Transverse colon (tissue), 4 donors: ENCODE measurements at regions not wholly inside any gene's neighbourhood (a gene's known extent, or its start where the extent isn't known, plus 50 kb on each side); places are given as distances from the start of the nearest gene placed in this dataset.

Experiments
- DNase-seq: peaks from one replicate; pipeline ENCODE4 v3.0.0-alpha.2; 2019
- H3K27ac ChIP-seq, 4 donors: fragments of 200-600 bp; sonication (generic); 2 replicates each; pipeline ENCODE4 v1.5.1; 2016 to 2018; ENCODE audit warnings: inconsistent platforms in 4 of 4
- H3K27me3 ChIP-seq: fragments of 200-600 bp; sonication (generic); 2 replicates; pipeline ENCODE4 v1.5.1; 2017; ENCODE audit warnings: inconsistent platforms
- H3K36me3 ChIP-seq, 4 donors: fragments of 200-600 bp; sonication (generic); 2 replicates each; pipeline ENCODE4 v1.5.1; 2017 to 2019; ENCODE audit warnings: inconsistent platforms in 4 of 4
- H3K4me1 ChIP-seq, 4 donors: fragments of 200-600 bp; sonication (generic); 2 replicates each; pipeline ENCODE4 v1.5.1; 2017 to 2020; ENCODE audit warnings: inconsistent platforms in 4 of 4
- H3K4me3 ChIP-seq, 4 donors: fragments of 200-600 bp; sonication (generic); 1 replicate in 1 of 4; 2 replicates in 3 of 4; pipeline versions ENCODE4 v1.5.1 to v1.6.1; 2017 to 2019; ENCODE audit warnings: inconsistent platforms in 4 of 4
- H3K9me3 ChIP-seq, 2 donors: fragments of 200-600 bp; sonication (generic); 2 replicates each; pipeline ENCODE4 v1.5.1; 2017 to 2019; ENCODE audit warnings: inconsistent platforms in 2 of 2
- EP300 ChIP-seq: sonication (generic); formaldehyde crosslinking; IDR thresholded peaks from one replicate; pipeline ENCODE4 v1.6.1; 2017; ENCODE audit warnings: antibody characterized with exemption, low read depth
- POLR2A ChIP-seq: fragments of 450-650 bp; IDR thresholded peaks from one replicate; pipeline ENCODE4 v1.6.1; 2016; ENCODE audit warnings: antibody characterized with exemption, mild to moderate bottlenecking, moderate library complexity
- POLR2AphosphoS5 ChIP-seq, 3 donors: sonication (generic); formaldehyde crosslinking; IDR thresholded peaks; one replicate each; pipeline ENCODE4 v1.6.1; 2016; ENCODE audit warnings: antibody characterized with exemption in 3 of 3
- WGBS, 2 donors: methylation state at CpG; one replicate each; pipeline ENCODE4 v1.1.5; 2018; ENCODE audit warnings: low coverage in 1 of 2; 5-methylcytosine and 5-hydroxymethylcytosine counted together
- in situ Hi-C, 4 donors: fragments of 200-750 bp; cut with MboI; loops; one replicate each; pipeline versions ENCODE4 v1.15.0 to v1.15.1; 2017; ENCODE audit warnings: low sequenced_read_pairs in 3 of 4, low pct_ligation_motif_present in 1 of 4, low pct_unique_long_range_greater_than_20kb in 1 of 4
- intact Hi-C: fragments of 100-400 bp; cut with DNase I; formaldehyde crosslinking; loops from one replicate; pipeline ENCODE4 v1.15.1; 2023; ENCODE audit warnings: low total_unique reads
- TF ChIP-seq, protein P1 (sequence below), 5 experiments: fragments of 200-600 bp in 3 of 5; fragments of 450-650 bp in 2 of 5; sonication (generic) in 3 of 5; IDR thresholded peaks; 1 replicate in 2 of 5; 2 replicates in 3 of 5; pipeline ENCODE4 v1.5.1; 2016 to 2017; ENCODE audit warnings: antibody characterized with exemption in 5 of 5, inconsistent platforms in 3 of 5, mild to moderate bottlenecking in 2 of 5, moderate library complexity in 1 of 5

DNA sequence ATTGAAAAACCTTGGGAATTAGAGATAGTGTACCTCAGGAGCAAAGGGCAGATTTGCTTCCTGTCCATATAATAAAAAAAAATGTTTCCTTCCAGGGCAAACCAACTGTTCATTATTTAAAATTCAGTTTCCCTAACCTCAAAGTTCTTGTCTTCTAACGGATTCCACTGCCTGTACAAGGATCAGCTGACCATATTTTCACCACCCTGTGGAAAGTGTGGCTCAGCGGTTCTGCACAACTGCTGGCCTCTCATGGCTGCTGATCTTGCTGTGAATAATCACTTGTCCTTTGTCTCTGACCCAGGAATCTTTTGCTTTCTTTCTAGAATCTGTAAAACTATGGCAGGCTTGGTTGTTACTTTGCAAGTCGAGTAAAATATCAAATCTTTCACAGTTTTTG, 1732.5 kb upstream of the RAG2 start:
- Histone ChIP-seq H3K4me1 (no peaks in the 10 kb centered on the region), H3K4me3 (no peak overlapping the region), H3K27me3 (no peaks in the 10 kb centered on the region), H3K9me3 (no peaks in the 10 kb centered on the region), H3K36me3 (no peaks in the 10 kb centered on the region), H3K27ac (no peak overlapping the region)
- intact Hi-C loops = no loop called here
- no peak for DNase-seq
- in situ Hi-C loops = no loop called here
- TF ChIP-seq EP300 (no peak), POLR2AphosphoS5 (IDR thresholded peaks at IDR 0.05) (no peak), POLR2A (no peak)
- TF ChIP-seq, protein P1, sequence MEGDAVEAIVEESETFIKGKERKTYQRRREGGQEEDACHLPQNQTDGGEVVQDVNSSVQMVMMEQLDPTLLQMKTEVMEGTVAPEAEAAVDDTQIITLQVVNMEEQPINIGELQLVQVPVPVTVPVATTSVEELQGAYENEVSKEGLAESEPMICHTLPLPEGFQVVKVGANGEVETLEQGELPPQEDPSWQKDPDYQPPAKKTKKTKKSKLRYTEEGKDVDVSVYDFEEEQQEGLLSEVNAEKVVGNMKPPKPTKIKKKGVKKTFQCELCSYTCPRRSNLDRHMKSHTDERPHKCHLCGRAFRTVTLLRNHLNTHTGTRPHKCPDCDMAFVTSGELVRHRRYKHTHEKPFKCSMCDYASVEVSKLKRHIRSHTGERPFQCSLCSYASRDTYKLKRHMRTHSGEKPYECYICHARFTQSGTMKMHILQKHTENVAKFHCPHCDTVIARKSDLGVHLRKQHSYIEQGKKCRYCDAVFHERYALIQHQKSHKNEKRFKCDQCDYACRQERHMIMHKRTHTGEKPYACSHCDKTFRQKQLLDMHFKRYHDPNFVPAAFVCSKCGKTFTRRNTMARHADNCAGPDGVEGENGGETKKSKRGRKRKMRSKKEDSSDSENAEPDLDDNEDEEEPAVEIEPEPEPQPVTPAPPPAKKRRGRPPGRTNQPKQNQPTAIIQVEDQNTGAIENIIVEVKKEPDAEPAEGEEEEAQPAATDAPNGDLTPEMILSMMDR (IDR thresholded peaks at IDR 0.05) = no peak
- WGBS, 2 donors = 47 to 58% methylated on average over 3 of the region's 3 CpGs

DNA sequence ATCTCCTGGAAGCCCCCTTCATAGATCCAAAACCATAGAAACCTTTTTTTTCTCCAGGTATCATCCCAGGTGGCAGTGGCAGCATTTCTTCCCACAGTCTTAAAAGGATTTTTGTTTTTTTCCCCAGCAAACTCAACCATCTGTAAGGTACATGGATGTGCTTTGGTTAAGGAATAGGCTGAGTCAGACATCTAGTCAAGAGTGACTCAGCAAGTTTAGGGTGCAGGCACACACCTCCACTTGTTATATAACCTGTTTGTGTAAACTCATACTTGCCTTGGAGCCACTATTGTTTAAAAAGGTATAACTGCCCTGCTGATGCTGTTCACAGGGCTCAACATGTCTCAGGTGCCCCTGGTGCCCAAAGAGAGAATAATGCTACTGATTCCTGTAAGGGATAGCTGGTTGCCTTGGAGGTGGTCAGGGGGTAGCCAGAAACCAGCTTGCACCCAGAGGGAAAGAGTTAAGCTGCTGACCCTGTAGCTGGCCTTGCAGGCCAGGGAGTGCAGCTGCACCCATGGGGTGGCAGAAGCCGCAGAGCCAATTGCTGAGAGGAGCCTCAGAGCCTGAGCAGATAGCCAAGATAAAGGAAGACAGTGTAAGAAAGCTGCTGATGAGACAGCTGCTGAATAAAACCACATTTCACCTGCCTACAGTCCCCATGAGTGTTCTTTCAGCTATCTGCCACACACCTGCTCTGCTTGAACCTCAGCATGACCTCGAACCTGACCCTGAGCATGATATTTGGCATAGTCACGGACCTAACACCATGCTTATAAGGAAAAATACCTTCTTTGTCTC, 1726.1 kb upstream of the RAG2 start:
- no peak for DNase-seq
- intact Hi-C loops (no loop called here), in situ Hi-C loops (no loop called here)
- TF ChIP-seq POLR2AphosphoS5 (IDR thresholded peaks at IDR 0.05) (no peak), EP300 (no peak), POLR2A (no peak)
- TF ChIP-seq, protein P1 (IDR thresholded peaks at IDR 0.05) = no peak
- Histone ChIP-seq H3K27me3 (no peaks in the 10 kb centered on the region), H3K4me3 (no peak overlapping the region), H3K9me3 (peaks cover 0 to 4% of the 10 kb centered on the region in 2 donors), H3K36me3 (no peaks in the 10 kb centered on the region), H3K27ac (no peak overlapping the region), H3K4me1 (no peaks in the 10 kb centered on the region)
- 40 to 51% methylated on average over 1 to 3 of the region's 3 CpGs for WGBS, 2 donors

DNA sequence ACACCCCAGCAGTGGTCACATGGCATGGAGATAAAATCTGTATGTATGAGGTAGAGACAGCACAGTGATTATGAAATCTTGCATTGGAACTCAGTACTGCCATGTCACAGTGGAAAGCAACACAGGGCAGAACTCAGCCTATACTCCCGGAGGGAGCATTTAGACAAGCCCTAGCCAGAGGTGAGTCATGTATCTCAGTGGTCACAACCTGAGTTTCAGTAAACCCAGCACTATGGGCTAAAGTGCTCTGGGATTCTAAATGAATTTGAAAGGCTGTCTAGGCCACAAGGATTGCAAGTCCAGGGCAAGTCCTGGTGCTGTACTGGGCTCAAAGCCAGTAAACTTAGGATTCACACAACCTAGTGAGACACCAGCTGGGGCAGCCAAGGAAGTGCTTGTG, 1717.1 kb upstream of the RAG2 start:
- Histone ChIP-seq H3K4me3 (no peak overlapping the region), H3K9me3 (peaks cover 3 to 10% of the 10 kb centered on the region in 2 donors), H3K27ac (no peak overlapping the region), H3K36me3 (no peaks in the 10 kb centered on the region), H3K4me1 (no peaks in the 10 kb centered on the region), H3K27me3 (no peaks in the 10 kb centered on the region)
- in situ Hi-C loops = no loop called here
- whole genome bisulfite sequencing, 2 donors = 94% methylated on average over 1 of the region's 1 CpG; no CpG with 5 or more reads in 1 of the 2 donors
- TF ChIP-seq POLR2A = no peak
- TF ChIP-seq EP300 = no peak
- no peak for TF ChIP-seq POLR2AphosphoS5 (IDR thresholded peaks at IDR 0.05)
- TF ChIP-seq, protein P1 (IDR thresholded peaks at IDR 0.05) = no peak
- no peak for DNase-seq
- intact Hi-C loops = no loop called here

DNA sequence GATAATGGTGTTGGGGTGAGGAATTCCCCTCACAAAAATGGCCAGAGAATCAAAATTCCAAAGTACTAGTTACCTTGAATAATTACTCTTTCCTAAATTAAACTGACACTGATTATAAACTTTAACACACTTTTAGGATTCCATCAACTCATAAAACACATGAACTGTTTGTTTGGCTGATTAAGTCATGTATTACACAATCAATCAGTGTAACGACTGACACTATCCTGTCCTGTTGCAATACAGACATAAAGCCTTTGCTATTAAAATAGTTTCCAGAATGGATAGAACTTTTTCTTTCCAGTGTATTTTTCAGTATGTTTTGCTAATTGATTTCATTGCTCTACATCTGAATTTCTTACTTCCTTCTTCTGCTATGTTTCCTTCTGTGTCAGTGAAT, 1709.4 kb upstream of the RAG2 start:
- 20 to 38% methylated on average over 1 of the region's 1 CpG for WGBS, 2 donors
- Histone ChIP-seq H3K36me3 (no peaks in the 10 kb centered on the region), H3K27ac (no peak overlapping the region), H3K27me3 (no peaks in the 10 kb centered on the region), H3K9me3 (no peaks in the 10 kb centered on the region), H3K4me3 (no peak overlapping the region), H3K4me1 (no peaks in the 10 kb centered on the region)
- in situ Hi-C loops (no loop called here), intact Hi-C loops (no loop called here)
- TF ChIP-seq POLR2AphosphoS5 (IDR thresholded peaks at IDR 0.05) = no peak
- TF ChIP-seq, protein P1 (IDR thresholded peaks at IDR 0.05) = no peak
- DNase-seq = no peak
